ENCODE measurements at regions not wholly inside any gene's neighbourhood (a gene's known extent, or its start where the extent isn't known, plus 50 kb on each side); places are given as distances from the start of the nearest gene placed in this dataset.

GRCh38 chr5:3139499-3139931, 388.0 kb upstream of the IRX2 start:
- TF ChIP-seq, protein P1, sequence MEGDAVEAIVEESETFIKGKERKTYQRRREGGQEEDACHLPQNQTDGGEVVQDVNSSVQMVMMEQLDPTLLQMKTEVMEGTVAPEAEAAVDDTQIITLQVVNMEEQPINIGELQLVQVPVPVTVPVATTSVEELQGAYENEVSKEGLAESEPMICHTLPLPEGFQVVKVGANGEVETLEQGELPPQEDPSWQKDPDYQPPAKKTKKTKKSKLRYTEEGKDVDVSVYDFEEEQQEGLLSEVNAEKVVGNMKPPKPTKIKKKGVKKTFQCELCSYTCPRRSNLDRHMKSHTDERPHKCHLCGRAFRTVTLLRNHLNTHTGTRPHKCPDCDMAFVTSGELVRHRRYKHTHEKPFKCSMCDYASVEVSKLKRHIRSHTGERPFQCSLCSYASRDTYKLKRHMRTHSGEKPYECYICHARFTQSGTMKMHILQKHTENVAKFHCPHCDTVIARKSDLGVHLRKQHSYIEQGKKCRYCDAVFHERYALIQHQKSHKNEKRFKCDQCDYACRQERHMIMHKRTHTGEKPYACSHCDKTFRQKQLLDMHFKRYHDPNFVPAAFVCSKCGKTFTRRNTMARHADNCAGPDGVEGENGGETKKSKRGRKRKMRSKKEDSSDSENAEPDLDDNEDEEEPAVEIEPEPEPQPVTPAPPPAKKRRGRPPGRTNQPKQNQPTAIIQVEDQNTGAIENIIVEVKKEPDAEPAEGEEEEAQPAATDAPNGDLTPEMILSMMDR (IDR thresholded peaks at IDR 0.05) = no peak
- TF ChIP-seq POLR2A (IDR thresholded peaks at IDR 0.05) = no peak
- no peak for TF ChIP-seq EP300 (IDR thresholded peaks at IDR 0.05)
- TF ChIP-seq POLR2AphosphoS5 (IDR thresholded peaks at IDR 0.05) = no peak

Measured in sigmoid colon (tissue), 4 donors.